Panc1 (cell line): ENCODE measurements at regions not wholly inside any gene's neighbourhood (a gene's known extent, or its start where the extent isn't known, plus 50 kb on each side); places are given as distances from the start of the nearest gene placed in this dataset.

Experiments
- CTCF ChIP-seq: fragments of 450-650 bp; IDR thresholded peaks from 2 replicates; pipeline ENCODE4 v1.5.1; 2017; ENCODE audit warnings: mild to moderate bottlenecking
- POLR2AphosphoS5 ChIP-seq: IDR thresholded peaks from 2 replicates; pipeline ENCODE4 v1.6.1; 2012; ENCODE audit warnings: mild to moderate bottlenecking, low read depth, low read length, moderate library complexity

DNA sequence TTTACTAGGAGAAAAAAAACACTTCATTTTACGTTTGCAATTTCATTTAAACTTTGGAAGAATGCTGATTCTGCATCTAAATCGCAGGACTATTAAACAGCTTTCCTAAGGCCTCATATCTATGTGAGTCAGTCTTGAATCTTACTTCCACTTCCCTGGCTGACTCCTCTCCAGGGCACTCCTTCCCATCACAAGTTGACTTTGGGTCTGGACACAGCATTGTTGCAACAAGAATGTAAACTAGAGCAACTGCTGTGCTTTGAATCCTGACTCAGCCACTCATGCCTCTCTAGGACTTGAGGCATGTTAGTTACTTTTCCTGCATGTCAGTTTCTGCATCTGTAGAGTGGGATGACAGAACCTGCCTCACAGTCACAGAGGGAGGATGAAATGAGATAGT is 413.8 kb downstream of the FAT4 start:
- TF ChIP-seq CTCF (no peak), POLR2AphosphoS5 (peak; percentile 27; the same call in 1 of the 2 replicates)
